Activated T-cell treated with anti-CD3 and anti-CD28 coated beads for 4 hours (primary cell): ENCODE measurements at regions not wholly inside any gene's neighbourhood (a gene's known extent, or its start where the extent isn't known, plus 50 kb on each side); places are given as distances from the start of the nearest gene placed in this dataset.
"Not testable (repeated sequence)": the region's sequence is repeated elsewhere in the genome, so short reads cannot be mapped to it uniquely, and the experiment has no call there.

Experiments
- DNase-seq: peaks from one replicate; pipeline ENCODE4 v3.0.0-alpha.2; 2020

DNA sequence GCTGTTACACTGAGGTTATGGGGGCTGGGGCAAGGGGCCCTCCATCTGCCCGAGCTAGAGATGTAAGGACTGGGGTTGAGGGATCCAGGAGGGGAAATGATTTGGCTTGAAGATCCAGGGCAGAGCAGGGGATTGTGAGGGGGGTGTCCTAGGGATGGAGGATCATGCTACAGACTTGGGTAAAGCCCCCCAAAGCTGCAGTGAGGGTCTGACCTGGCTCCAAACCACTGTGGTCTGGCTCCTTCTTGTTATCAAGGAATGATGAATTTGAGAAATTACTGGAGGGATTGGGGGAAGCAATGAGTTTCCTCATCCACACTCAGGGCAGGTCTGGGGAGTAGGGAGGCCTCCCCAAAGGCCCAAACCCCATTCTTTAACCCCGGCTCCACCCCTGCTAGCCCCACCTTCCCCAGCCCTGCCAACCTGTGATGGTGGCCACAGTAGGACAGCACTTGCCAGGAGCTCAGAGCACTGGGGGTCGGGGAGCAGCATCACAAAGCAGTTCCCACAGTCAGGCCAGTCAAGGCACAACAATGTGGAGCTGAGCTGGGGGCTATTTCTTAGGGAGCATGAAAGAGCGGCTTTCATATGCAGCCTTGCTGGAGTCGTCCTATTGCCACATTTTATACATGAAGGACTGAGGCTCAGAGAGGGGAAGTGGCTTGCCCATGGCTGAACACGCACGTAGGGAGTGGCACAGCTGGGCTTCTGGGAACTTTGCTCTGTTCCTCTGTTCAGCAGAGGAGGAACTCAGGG, 165.5 kb downstream of the EFNB1 start:
- no peak for DNase-seq

DNA sequence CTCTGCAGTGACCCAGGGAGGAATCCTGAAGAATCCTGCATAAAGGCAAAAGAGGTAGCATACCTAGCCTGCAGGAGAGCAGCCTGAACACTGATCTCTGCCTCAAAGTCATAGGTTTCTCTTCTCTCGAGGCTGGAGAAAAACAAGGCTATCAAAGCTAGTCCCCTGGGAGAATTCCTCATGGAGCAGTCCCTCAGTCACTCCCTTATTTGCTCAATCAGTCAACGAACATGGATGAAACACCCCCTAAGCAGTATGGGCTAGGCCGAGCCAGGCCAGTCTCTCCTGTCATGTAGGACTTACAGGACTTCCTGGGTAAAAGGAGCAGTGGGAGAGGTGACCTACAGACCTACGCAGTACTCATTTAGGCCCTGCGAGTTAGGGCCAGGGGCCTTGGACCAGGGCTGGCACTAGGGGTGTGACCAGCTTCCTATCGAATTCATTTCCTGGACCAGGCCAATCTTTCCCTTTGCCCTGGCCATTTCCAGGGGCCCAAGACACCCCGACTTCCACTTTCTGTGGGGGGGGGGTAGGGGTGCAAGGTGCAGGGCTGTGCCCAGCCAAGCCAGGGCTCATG, 164.1 kb downstream of the EFNB1 start:
- no peak for DNase-seq

DNA sequence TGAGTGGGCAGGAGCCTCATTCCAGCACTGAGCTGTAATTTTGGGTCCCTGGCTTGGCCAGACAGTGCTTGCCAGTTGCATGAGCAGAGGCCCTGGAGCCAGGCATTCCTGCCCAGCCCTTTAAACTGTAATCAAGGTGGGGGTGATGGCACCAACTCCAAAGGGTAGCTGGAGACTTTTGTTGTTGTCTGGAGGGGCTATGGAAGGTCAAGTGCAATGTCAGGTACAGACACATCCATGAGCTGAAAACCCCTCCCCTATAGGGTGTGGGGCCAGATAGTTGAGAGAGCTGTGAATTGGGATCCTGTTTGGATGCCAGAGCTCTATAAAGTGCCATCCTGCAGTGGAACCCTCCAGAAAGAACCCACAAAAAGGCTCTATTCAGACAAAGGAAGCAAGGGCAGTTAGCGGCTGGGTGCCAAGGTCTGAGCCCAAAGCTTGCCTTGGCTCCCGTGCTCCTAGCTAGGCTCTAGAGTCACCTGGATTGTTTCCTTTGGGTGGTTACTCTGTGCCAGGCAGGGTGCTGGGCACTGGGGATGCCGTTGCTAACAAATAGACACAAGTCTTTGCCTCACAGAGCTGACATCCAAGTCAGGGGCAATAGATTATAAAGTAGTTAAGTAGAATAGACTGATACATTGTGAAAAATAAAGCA, 163.0 kb downstream of the EFNB1 start:
- no peak for DNase-seq

GRCh38 chrX:68990948-68991347, 162.1 kb downstream of the EFNB1 start:
- no peak for DNase-seq

- no peak for DNase-seq
These were observed 161.2 kb downstream of the EFNB1 start for GRCh38 chrX:68989865-68990606.

GRCh38 chrX:68989456-68989855, 160.6 kb downstream of the EFNB1 start:
- no peak for DNase-seq

DNA sequence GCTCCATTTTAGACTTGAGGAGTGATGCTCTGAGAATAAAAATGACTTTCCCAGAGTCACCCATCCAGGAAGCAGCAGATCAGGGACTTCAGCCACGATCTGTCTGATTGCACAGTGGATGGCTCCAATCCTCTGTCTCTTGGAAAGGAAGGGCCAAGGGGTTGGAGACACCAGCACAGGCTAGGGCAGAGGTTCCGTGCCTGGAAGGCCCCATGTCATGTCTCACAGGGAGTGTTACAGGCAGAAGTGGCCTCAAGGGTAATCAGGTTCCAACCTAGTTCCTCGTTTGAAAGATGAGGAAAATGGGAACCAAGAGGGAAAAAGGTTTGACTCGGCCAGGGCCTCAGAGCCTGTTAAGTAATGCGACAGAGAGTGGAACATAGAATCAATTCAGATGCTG, 160.0 kb downstream of the EFNB1 start:
- no peak for DNase-seq

- no peak for DNase-seq
These were observed 156.4 kb downstream of the EFNB1 start for GRCh38 chrX:68985135-68985755.

- DNase-seq = no peak
These were observed 154.4 kb downstream of the EFNB1 start for GRCh38 chrX:68983004-68983857.

DNA sequence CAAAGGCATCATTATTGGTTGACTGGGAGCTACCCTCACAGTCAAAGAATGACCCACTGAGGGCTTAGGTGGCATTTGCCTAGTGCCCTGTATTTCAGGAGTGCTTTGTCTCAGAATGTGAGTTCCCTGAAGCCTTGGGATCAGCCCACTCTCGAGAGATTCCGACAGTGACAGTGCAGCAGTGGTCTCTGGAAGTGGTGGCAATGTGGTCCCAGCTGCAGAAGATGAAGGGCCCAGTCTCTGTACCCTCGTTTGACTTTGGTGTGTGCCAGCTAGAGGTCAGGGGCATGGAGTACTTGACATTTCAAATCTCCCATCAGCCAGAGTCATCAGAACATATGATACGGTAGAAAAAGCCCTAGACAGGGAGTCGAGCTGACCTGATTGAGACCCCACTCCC, 153.7 kb downstream of the EFNB1 start:
- no peak for DNase-seq

- no peak for DNase-seq
These were observed 152.2 kb downstream of the EFNB1 start for GRCh38 chrX:68980906-68981616.

GRCh38 chrX:68978655-68979054, 149.8 kb downstream of the EFNB1 start:
- no peak for DNase-seq

DNA sequence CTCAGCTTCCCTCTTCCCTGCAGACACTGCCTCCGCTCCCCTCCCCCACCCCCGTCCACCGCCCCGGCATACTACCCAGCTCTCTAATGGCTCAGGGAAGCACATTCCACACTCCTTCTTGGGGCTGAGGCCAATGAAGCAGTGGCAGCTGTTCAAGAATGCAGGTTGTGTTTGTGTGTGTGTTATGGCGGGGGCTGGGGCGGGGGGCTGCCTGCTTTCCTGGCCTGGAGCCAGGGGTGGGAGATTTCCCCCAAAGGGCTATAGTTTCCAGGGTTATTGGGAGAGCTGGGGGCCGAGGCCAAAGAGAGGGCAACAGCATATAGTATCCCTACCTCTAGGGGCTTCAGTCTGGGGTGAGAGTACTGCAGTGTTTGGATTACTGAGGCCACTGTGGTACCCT, 149.4 kb downstream of the EFNB1 start:
- no peak for DNase-seq

DNA sequence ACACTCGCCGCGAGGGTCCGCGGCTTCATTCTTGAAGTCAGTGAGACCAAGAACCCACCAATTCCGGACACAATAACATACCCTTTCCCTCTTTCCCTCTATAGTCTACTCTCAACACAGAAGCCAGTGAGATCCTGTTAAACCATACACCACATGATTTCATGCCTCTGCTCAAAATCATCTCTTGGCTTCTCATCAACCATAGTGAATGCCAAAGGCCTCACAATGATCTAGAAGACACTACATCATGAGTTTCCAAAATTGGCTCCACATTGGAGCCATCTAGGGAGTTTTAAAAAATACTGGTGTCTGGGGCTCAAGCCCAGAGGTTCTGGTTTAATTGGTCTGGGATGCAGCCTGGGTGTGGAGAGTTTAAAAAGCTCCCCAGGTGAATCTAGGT, 124.5 kb downstream of the EFNB1 start:
- DNase-seq = no peak

- not testable (repeated sequence) for DNase-seq
These were observed 123.3 kb downstream of the EFNB1 start for GRCh38 chrX:68951942-68952619.

GRCh38 chrX:68950937-68951336, 122.1 kb downstream of the EFNB1 start:
- DNase-seq = no peak

GRCh38 chrX:68947882-68948605, 119.2 kb downstream of the EFNB1 start:
- DNase-seq = no peak

- DNase-seq = no peak
These were observed 116.9 kb downstream of the EFNB1 start for GRCh38 chrX:68945603-68946228.

GRCh38 chrX:68945081-68945602, 116.3 kb downstream of the EFNB1 start:
- DNase-seq = no peak
